AG08396 (cell line): ENCODE measurements at regions not wholly inside any gene's neighbourhood (a gene's known extent, or its start where the extent isn't known, plus 50 kb on each side); places are given as distances from the start of the nearest gene placed in this dataset.

Experiments used
- DNase-seq: peaks from one replicate; pipeline ENCODE4 v3.0.0; 2012; ENCODE audit warnings: low spot score, mixed read lengths

DNA sequence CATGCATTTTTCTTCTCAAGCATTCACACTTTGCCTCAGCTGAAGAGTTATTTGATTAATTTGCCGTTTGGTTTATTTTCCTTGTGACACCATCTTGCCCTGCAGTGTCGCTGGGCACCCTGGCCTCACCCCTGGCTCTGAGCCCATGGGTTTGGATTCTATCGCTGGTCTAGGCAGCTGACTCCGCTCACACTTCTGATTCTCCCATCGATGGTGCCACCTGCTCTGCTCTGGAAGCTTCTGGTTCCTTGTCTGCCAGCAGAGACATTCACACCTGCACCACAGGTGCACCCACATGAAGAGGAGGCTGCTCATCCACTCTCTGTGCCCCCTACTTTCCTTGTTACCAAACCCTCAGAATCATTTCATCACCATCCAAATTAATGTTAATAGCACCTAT lies 291.6 kb upstream of the CDH4 start:
- DNase-seq: no peak

DNA sequence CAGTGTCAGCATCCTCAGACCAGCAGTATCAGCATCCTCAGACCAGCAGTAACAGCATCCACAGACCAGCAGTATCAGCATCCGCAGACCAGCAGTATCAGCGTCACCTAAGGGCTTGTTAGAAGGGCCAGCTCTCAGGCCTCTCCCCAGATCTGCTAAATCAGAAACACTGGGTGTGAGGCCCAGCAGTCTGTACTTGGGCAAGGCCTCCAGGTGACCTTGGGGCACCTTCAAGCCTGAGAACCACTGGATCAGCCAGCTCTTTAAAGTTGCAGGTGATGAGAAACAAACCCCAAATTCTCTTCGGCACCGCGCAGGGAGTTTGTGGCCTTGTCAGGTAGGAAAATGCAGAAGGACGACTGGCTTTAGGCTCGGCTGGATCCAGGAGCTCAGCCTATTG lies 290.5 kb upstream of the CDH4 start:
- DNase-seq: no peak

DNA sequence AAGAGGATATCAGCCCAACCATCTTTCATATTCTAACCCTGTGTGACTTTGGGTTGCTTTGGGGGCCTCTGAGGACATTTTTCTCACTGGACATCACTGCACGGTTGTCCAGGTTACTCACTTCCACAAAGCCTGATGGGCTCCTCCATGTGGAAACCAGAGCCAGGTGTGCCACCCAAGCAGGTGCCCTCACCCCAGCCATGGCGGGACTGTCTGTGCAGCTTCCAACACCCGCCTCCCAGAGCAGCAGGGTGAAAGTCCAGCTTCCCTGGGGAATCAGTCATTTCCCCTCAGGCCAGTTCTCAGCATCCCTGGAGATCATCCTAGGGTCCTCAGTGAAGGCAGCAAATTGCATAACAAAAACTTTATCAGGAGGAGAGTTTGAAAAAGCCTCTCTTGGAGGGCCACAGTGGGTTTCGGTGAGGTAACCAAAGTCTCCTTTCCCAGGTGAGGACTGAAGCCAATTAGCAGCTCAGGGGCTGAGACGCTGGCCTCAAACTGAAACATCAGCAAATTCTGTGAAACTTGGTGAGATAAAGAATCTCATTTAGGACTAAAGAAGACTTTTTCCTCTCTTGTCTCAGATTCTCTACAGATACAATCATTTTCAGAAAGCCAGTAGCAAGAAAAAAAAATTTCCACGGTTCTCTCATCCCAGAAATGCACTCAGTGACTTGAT lies 289.6 kb upstream of the CDH4 start:
- no peak for DNase-seq

DNA sequence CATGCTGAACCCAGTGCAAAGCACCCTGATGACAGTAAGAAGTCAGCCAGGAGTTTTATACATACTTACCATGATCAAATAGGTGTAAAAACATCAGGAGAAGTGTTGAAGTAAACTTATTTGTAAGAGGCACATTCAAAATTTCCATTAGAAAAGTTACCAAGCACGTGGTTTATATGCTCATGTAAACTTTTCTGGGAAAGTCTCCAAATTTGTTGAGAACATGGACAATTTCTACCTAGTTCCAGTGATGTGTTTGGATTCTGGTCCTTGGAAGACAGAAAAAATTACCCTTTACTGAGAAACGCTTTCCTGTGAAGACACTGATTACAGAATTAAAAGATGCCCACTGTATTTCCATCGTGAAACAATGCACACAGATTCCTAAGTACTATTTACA lies 288.9 kb upstream of the CDH4 start:
- no peak for DNase-seq

DNA sequence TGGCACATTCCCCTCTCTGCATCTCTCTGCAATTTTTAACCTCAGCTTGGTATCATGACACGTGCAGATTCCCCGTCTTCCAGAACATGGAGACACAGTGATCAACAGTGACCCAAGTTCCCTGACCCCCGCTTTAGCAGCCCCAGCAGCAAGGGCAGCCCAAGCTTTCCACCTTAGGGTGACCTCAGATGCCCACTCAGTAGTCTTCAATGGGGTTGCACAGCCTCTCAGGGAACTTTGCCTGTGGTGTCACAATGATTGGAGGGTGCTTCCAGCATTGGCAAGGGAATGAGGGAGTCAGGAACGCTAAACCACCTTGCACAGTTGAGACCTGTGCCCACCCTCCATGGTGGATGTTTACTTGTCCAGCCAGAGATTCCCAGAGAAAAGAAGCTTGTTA lies 287.1 kb upstream of the CDH4 start:
- no peak for DNase-seq

DNA sequence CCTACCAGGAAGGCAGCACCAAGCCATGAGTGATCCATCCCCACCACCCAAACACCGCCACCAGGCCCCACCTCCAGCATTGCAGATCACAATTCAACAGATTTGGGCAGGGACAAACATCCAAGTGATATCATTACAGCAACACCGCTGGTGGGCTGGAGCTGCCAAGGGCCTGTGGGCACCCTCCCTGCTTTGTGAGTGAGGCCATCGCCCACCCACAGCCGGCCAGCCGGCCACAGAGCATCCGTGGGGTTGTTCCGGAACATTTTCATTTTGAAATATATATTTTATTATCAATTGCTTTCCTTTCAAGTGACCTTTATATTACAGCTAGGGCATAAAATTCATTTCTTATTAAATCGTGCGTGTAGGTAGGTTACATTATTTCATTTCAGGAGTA lies 286.0 kb upstream of the CDH4 start:
- DNase-seq: no peak

DNA sequence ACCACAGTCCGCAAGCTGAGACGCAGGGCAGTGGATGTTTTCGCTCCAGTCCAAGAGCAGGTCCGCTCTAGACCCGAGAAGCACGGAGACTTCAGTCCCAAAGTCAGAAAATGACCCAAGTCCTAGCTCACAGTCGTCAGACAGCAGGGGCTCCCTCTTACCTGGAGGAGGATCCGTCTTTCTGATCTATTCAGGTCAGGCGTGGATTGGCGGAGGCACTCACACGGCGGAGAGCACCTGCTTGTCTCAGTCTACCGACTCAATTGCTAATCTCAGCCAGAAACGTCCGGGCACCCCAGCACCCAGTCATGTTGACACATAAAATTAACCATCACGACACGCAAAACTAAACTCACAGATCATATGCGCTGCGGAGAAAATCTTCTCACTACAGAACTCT lies 285.3 kb upstream of the CDH4 start:
- DNase-seq: no peak

DNA sequence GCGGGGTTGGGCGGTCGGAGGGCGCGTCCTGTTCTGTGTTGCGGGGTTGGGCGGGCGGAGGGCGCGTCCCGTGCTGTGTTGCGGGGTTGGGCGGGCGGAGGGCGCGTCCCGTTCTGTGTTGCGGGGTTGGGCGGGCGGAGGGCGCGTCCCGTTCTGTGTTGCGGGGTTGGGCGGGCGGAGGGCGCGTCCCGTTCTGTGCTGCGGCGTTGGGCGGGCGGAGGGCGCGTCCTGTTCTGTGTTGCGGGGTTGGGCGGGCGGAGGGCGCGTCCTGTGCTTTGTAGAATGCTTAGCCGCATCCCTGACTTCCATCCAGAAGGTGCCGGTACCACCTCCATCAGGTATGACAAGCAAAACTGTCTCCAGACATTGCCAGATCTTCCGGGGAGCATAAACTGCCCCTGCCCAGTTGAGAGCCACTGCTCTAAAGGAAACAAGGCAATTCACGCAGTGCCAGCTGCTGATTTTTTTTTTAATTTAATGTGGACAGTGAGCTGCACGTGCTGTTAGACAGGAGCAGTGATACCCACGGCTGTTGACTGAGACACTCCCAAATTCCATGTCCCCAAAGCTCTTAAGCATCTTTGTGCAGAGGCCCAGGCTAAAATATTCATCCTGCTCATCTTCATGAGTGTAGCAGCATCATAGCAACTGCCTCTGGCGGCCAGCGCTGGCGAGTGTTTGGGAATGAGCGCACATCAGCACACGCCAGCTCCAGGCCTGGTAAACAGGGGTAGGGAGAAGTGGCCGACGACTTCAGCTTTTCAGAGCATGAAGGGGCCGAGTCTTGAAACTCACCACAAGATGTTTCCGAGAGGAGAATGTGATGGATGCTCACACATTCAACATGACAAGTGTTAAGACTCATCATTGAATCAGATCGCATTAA lies 284.4 kb upstream of the CDH4 start:
- no peak for DNase-seq

DNA sequence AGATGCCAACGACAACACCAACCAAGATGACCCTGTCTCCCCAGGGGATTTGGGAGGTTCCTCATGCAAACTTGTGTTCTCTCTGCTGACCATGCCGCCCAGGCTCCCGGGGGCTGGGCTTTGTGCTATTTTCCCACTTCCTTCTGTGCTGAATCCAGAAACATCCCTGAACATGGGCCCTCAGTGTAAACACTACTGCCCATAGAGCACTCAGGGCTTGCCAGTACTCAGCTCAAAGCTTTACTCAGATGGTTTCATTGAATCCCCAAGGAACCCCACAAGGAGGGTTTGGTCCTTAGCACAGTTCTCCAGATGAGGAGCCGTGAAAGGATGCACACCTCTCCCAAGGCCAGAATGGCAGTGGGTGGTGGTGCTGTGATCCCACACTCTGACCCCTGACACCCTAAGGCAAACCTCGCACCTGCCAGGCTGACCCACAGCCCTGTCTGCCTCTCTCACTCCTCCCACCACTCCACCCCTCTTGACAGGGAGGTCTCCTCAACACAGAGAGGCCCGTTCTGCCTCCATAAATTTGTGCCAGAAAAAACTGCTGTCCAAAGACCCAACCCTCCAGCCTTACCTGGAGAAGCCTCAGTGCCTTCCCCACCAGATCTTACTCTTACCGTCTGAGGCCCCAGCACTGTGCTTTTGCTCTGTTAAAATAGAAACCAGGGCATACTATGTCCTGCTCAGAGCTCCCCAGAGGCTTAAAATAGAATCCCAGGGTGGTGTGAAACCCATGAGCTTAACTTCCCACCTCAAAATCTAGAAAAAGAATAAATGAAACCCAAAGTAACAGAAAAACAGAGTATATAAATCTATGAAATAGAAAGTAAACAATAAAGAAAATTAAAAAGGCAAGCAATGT lies 283.0 kb upstream of the CDH4 start:
- no peak for DNase-seq

DNA sequence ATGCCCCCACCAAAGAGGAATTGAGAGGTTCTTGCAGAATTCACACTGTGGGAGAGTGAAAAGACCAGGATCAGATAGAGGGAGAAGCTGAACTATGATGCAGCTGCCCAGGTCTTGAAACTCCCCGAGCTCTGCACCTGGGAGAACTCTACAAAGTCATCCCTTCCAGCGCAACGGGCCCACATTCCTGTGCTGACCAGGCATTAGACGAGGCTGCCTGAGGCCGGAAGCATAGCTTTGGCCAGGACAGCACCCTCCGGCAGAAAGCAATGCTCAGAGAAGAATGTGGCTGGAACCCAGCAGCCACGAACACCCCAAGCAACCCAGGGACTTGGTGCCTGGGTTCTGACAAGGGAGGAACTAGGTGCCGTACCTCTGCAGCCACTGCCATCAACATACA lies 281.5 kb upstream of the CDH4 start:
- no peak for DNase-seq

DNA sequence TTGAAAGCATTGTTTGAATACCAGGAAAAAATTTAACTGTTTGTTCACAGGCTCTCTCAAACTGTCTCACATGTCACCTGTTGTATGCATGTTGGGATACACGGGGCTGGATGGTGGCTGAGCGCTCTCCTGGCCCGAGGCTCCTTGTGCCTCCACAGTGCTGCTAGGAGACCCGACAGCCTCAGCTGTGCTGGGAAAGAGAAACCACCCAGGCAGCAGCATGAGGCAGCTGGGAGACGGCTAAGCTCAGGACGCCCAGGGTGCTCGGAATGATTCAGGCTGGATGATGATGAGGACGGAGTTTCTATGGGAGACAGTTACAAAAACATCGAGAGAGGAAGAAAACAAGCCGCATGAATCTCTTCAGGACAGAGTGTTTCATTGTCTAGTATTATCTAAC lies 278.0 kb upstream of the CDH4 start:
- no peak for DNase-seq

DNA sequence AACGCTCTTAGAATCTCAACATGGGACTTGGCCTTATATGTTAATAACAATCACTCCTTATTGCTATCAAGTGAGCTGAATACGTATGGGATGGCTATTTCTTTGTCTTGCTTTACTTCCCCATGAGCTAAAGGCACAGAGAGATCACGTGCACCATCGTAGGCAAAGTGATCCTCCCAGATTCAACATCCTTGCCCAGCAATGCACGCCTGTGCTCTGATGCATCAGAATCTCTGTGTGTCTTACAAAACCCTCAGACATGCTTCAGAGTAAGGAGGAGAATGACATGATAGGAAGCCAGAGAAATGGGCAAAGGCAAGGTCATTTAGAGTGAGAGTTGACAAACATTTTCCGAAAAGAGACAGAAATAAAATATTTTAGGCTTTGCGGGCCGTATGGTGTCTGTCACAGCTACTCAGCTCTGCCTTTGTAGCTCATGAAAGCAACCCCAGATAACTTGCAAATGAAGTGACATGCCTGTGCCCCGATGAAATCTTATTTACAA lies 277.6 kb upstream of the CDH4 start:
- DNase-seq: no peak

DNA sequence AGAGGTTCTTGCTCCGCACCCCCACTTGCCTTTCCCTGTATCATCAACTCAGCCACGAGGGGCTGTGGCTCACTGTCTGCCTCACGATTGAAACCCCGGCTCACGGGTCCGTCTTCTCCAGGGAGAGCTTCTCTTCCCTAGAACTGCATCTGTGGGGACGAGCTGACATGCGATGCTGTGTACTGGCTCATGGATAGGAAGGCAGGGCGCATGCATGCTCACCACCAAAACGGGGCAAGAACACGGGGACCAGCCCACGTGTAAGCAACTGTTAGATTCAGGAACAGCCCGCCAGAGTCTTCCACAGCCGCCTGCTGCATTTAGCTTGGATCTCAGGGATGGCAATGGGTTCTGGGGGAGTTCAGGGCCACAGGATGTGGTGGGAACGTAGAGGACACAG lies 275.9 kb upstream of the CDH4 start:
- DNase-seq: no peak

DNA sequence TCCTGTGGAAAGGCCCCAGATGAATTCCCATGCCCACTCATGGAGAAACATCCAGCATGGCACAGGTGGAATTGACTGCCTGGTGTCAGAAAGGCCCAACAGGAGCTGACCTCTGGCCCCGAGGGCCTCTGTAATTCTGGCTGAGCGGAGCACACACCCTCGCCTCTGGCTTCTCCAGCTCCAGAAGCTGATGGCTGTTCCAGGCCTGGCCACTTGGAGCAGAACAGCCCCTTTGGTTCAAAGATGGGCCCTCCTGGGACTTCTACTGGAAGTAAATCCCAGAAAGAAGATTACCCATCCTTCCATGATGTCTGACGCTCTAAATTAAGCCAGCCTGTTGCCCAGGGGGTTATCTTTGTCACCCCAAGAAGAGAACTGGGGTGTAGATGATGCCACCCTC lies 275.1 kb upstream of the CDH4 start:
- no peak for DNase-seq

DNA sequence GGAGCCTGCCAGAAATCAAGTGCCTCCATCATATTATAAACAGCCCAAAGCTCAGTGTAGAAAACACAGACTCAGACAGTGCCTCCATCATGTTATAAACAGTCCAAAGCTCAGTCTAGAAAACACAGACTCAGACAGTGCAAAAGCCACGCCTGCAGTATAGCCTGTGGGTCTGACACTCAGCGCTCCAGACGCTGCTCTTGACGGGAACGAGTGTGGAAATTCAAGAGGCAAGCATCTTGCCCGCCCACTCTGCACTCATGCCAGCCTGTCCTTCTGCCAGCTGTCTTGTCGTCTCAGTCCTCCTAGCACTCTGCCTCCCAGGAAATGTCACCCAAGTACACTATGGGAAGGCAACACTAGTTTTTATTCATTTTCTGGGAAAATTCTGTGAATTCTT lies 274.2 kb upstream of the CDH4 start:
- DNase-seq: no peak

DNA sequence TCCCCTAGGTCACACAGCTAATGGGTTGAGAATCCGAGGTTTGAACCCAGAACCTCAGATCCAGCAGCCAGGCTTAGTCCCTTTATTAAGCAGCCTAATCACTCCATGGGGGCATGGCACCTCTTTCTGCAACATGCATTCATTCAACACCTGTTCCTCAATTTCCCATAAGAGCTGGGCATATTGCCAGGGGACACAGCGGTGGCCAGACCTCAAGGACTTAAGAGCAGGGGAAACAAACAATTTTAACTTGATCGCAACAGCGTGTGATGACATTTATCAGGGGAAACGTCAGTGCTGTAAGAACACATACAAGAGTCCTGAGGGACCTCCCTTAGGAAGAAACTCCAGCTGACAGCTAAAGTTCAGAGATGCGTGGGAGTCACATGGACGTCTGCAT lies 267.4 kb upstream of the CDH4 start:
- DNase-seq: no peak

DNA sequence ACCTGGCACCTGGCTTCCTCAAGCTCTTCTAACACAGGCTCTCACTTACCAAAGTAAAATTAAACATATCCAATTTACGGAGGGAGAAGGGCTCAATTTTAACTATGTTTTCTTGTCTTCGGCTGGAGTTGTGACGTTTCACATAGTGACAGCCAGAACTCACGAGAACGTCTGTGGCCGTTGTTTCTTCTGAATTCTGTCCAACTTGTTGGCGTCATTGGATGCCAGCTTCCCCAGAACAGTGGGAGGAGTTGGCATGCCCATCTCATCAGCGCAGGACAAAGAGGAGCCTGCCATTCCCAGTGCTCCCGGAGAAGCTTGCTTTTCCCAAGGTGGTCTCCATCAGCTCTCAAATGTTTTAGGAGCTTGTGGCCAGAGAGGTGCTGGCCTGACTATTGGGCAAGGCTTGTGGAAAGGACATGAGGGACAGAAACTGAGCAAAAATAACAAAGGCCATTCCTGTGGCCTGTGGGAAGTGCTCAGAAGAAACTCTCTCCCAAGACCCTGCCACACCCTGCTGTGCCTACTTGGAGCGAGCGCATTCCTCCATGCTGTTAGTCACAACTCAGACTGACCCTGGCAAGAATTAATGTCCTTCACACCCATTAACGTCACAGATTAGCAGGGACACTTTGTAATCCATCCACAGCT lies 265.4 kb upstream of the CDH4 start:
- DNase-seq: no peak

DNA sequence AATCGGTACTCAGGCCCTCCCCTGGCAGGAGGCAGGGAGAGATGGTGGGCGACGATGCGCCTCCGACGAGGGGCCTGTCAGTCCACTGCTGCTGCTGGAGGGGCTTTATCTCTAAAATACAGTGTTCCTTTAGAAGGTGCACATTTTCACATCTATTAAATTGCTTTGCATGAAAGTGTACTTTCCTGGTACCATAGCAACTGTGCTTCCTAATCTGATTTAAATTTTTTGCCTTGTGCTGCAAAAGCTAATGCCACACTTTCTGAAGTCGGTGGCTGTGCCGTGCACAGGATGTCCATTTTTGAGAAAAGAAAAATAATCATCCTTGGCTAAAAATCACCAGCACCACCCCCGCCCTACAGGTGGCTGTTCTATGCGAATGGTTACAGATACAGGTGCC lies 262.0 kb upstream of the CDH4 start:
- DNase-seq: no peak

DNA sequence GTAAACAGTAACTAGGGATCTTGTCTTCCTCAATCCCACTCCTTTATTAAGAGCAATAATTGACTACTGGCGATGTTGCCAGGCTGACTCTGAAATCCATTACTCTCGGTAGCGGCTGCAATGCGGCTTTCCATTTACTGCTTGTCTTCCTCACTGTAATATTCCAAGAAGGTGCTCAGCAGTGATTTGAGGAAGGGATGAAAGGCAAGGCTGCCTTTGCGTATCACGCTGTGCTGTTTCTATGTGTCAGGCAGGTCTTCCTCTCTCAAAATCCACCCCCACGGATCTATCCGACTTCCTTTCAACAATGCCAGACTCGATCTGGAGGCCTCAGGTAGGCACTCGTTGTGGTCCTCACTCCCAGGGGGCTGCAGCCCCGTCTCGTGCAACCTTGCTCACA lies 261.4 kb upstream of the CDH4 start:
- no peak for DNase-seq

DNA sequence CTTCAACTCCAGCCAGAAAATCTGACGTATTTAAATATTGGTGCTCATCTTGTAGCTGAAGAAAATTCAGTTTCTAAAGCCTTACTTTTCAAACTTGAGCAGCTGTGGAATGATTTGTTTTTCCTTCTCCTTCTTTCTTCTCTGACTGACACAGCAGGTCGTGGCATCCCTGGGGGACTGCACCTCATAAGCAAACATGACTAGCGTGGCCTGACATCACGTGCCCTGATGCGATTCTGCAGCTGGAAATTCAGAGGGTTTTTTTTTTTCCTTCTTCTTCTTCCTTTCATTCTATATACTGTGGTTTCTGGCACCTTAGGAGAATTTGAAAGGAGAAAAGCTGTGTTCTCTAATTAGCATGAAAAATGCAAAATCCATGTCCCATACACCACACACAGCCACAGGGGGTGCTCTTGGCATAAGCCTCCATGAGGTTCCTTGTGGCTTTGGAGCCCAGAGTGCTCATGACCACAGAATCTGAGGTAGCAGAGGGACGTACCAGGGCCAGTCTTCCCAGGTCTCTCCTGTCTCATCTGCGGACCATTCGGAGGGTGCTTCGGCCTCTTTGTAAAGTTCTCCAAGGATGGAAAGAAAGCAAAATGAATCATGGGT lies 258.5 kb upstream of the CDH4 start:
- no peak for DNase-seq

DNA sequence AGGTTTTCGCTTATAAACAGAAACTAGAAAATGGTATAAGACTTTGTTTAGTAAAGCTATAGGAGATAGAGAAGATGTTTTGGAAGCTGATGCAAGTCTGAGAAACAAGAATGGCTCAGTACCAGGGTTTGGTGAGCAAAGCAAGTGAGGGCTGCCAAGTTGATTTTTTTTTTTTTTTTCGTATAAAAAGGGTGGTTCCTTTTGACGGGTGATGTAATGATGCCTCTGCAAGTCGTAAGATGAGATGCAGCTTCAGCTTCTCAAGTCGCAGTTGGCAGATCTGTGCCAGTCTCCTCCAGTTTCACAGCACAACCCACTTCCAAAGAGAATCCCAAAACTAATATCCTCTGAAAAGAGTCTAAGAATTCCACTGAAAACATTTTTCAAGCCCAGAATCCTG lies 252.8 kb upstream of the CDH4 start:
- no peak for DNase-seq

DNA sequence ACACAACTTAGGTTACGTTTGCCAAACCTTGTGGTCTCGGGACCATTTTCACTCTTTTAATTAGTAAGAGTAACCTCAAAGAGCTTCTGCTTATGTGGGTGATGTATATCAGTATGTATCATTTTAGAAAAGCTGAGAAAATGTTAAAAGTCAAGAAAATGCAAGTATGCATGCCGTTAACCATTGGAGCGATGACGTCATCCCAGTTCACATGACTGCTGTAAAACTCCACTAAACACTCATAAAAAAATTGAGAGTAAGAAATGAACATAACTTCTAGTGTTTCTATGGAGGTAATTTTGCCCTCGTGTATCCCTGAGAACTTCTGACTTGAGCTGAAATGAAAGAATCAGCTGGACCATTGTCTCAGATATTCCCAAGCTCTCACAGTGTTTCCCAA lies 250.0 kb upstream of the CDH4 start:
- DNase-seq: no peak
